Smooth muscle cell (in vitro differentiated cells): ENCODE measurements at regions not wholly inside any gene's neighbourhood (a gene's known extent, or its start where the extent isn't known, plus 50 kb on each side); places are given as distances from the start of the nearest gene placed in this dataset.
A peak's percentile ranks its signal among the peaks of the same experiment; 100 is the strongest.

Experiments
- DNase-seq: peaks from one replicate; lab custom pipeline; 2025; ENCODE audit not compliant: unreplicated experiment; lab: John Stamatoyannopoulos, UW
- H2AFZ ChIP-seq: fragments of 200-600 bp; sonication (generic); 2 replicates; pipeline ENCODE4 v1.6.0; 2016; ENCODE audit warnings: antibody characterized with exemption, low read depth, mild to moderate bottlenecking
- H3F3A ChIP-seq: fragments of 200-600 bp; sonication (generic); 2 replicates; pipeline ENCODE4 v1.6.0; 2017; ENCODE audit warnings: antibody characterized with exemption, low read depth
- H3K27ac ChIP-seq: fragments of 200-600 bp; sonication (generic); 2 replicates; pipeline ENCODE4 v1.5.1; 2016; ENCODE audit warnings: low read depth, mild to moderate bottlenecking
- H3K27me3 ChIP-seq: fragments of 200-600 bp; sonication (generic); 2 replicates; pipeline ENCODE4 v1.6.1; 2016; ENCODE audit warnings: low read depth, mild to moderate bottlenecking
- H3K36me3 ChIP-seq: fragments of 200-600 bp; sonication (generic); 2 replicates; pipeline ENCODE4 v1.5.1; 2016; ENCODE audit warnings: low read depth
- H3K4me1 ChIP-seq: fragments of 200-600 bp; sonication (generic); 2 replicates; pipeline ENCODE4 v1.5.1; 2016; ENCODE audit warnings: low read depth
- H3K4me2 ChIP-seq: fragments of 200-600 bp; sonication (generic); 2 replicates; pipeline ENCODE4 v1.6.0; 2016; ENCODE audit warnings: mild to moderate bottlenecking
- H3K4me3 ChIP-seq: fragments of 200-600 bp; sonication (generic); 2 replicates; pipeline ENCODE4 v1.5.1; 2016; ENCODE audit warnings: mild to moderate bottlenecking
- H3K79me2 ChIP-seq: fragments of 200-600 bp; sonication (generic); 2 replicates; pipeline ENCODE4 v1.6.0; 2016; ENCODE audit warnings: low read depth, mild to moderate bottlenecking
- H3K9ac ChIP-seq: fragments of 200-600 bp; sonication (generic); 2 replicates; pipeline ENCODE4 v1.6.0; 2016; ENCODE audit warnings: low read depth
- H3K9me3 ChIP-seq: fragments of 200-600 bp; sonication (generic); replicated peaks from 2 replicates; pipeline ENCODE4 v1.5.1; 2016; ENCODE audit warnings: low read depth
- H4K20me1 ChIP-seq: fragments of 200-600 bp; sonication (generic); 2 replicates; pipeline ENCODE4 v1.6.0; 2016; ENCODE audit warnings: low read depth
- CTCF ChIP-seq: fragments of 200-600 bp; sonication (generic); IDR thresholded peaks from 2 replicates; pipeline ENCODE4 v1.5.1; 2017; ENCODE audit warnings: borderline replicate concordance, mild to moderate bottlenecking, antibody characterized with exemption; ENCODE audit not compliant: insufficient read depth, poor library complexity, severe bottlenecking
- WGBS: methylation state at CpG from one replicate; pipeline ENCODE4 v1.1.7; 2016; ENCODE audit warnings: low lambda C conversion rate; 5-methylcytosine and 5-hydroxymethylcytosine counted together

- Histone ChIP-seq H2AFZ (no peak overlapping the region), H3K4me1 (no peaks in the 10 kb centered on the region), H4K20me1 (no peaks in the 10 kb centered on the region), H3K4me3 (no peak overlapping the region), H3K27ac (no peak overlapping the region), H3K9me3 (no peaks in the 10 kb centered on the region), H3K9ac (no peak overlapping the region), H3K79me2 (no peaks in the 10 kb centered on the region), H3K36me3 (no peaks in the 10 kb centered on the region), H3K27me3 (no peaks in the 10 kb centered on the region), H3K4me2 (no peak overlapping the region), H3F3A (no peaks in the 10 kb centered on the region)
- WGBS = 83% methylated on average over 1 of the region's 1 CpG
- no peak for TF ChIP-seq CTCF
- DNase-seq = no peak
Measured at GRCh38 chr2:136381245-136381644, 263.3 kb upstream of the CXCR4 start.

- Histone ChIP-seq H3K27me3 (no peaks in the 10 kb centered on the region), H3K4me2 (no peak overlapping the region), H3F3A (no peaks in the 10 kb centered on the region), H3K4me3 (no peak overlapping the region), H4K20me1 (no peaks in the 10 kb centered on the region), H3K4me1 (no peaks in the 10 kb centered on the region), H3K27ac (no peak overlapping the region), H3K79me2 (no peaks in the 10 kb centered on the region), H3K36me3 (no peaks in the 10 kb centered on the region), H3K9ac (no peak overlapping the region), H3K9me3 (no peaks in the 10 kb centered on the region), H2AFZ (no peak overlapping the region)
- whole genome bisulfite sequencing = 69% methylated on average over 4 of the region's 4 CpGs
- TF ChIP-seq CTCF = peak; percentile 69
- no peak for DNase-seq
Measured at GRCh38 chr2:136378712-136379595, 261.0 kb upstream of the CXCR4 start.

- 89% methylated on average over 7 of the region's 7 CpGs for WGBS
- H3K4me1 ChIP-seq = no peaks in the 10 kb centered on the region
- H4K20me1 ChIP-seq = no peaks in the 10 kb centered on the region
- no peak for DNase-seq
- H3K4me2 ChIP-seq = no peak overlapping the region
- no peaks in the 10 kb centered on the region for H3K27me3 ChIP-seq
- no peaks in the 10 kb centered on the region for H3K79me2 ChIP-seq
- TF ChIP-seq CTCF = no peak
- H3K36me3 ChIP-seq = no peaks in the 10 kb centered on the region
- H3K27ac ChIP-seq = no peak overlapping the region
- no peak overlapping the region for H3K4me3 ChIP-seq
- no peaks in the 10 kb centered on the region for H3K9me3 ChIP-seq
- no peak overlapping the region for H3K9ac ChIP-seq
- H2AFZ ChIP-seq = no peak overlapping the region
- H3F3A ChIP-seq = no peaks in the 10 kb centered on the region
Measured at GRCh38 chr2:136377423-136378382, 259.8 kb upstream of the CXCR4 start.
